Esophagus muscularis mucosa (tissue), 4 donors: ENCODE measurements at regions not wholly inside any gene's neighbourhood (a gene's known extent, or its start where the extent isn't known, plus 50 kb on each side); places are given as distances from the start of the nearest gene placed in this dataset.

Source experiments
- CTCF ChIP-seq, 3 experiments: fragments of 200-600 bp in 2 of 3; fragments of 450-650 bp in 1 of 3; sonication (generic) in 2 of 3; IDR thresholded peaks; one replicate each; pipeline ENCODE4 v1.5.1; 2017 to 2019; ENCODE audit warnings: antibody characterized with exemption in 3 of 3, mild to moderate bottlenecking in 2 of 3, moderate library complexity in 1 of 3
- EP300 ChIP-seq: sonication (generic); formaldehyde crosslinking; IDR thresholded peaks from one replicate; pipeline ENCODE4 v1.6.1; 2017; ENCODE audit warnings: antibody characterized with exemption
- POLR2A ChIP-seq: fragments of 450-650 bp; IDR thresholded peaks from one replicate; pipeline ENCODE4 v1.6.1; 2017; ENCODE audit warnings: antibody characterized with exemption, moderate library complexity, mild to moderate bottlenecking, low read depth
- POLR2AphosphoS5 ChIP-seq, 2 donors: sonication (generic); formaldehyde crosslinking; IDR thresholded peaks; one replicate each; pipeline ENCODE4 v1.6.1; 2017; ENCODE audit warnings: antibody characterized with exemption in 2 of 2

GRCh38 chr7:46957195-46957594, 624.7 kb downstream of the TNS3 start:
- TF ChIP-seq POLR2AphosphoS5 (IDR thresholded peaks at IDR 0.05) (no peak), POLR2A (no peak), CTCF (IDR thresholded peaks at IDR 0.05) (no peak), EP300 (no peak)
